ENCODE measurements at regions not wholly inside any gene's neighbourhood (a gene's known extent, or its start where the extent isn't known, plus 50 kb on each side); places are given as distances from the start of the nearest gene placed in this dataset.

GRCh38 chr6:166253281-166253681 is 54.9 kb downstream of the PRR18 start:
- TF ChIP-seq POLR2A (IDR thresholded peaks at IDR 0.05) (no peak), CTCF (IDR thresholded peaks at IDR 0.05) (no peak)

Measured in sigmoid colon (tissue), 3 donors.